Fibroblast of lung (primary cell): ENCODE measurements at regions not wholly inside any gene's neighbourhood (a gene's known extent, or its start where the extent isn't known, plus 50 kb on each side); places are given as distances from the start of the nearest gene placed in this dataset.

Experiments
- EZH2 ChIP-seq: IDR thresholded peaks from 2 replicates; pipeline ENCODE4 v1.5.1; 2012; ENCODE audit warnings: low read length, control low read depth, mild to moderate bottlenecking; ENCODE audit errors: missing control alignments
- TF ChIP-seq, protein P1 (sequence below), 2 donors: IDR thresholded peaks in 1 of 2; conservative IDR thresholded peaks in 1 of 2; 1 replicate in 1 of 2; 2 replicates in 1 of 2; pipeline ENCODE4 v1.5.1; 2011 to 2012; ENCODE audit warnings: low read length in 2 of 2, control low read depth in 1 of 2, inconsistent platforms in 1 of 2, low read depth in 1 of 2, mild to moderate bottlenecking in 1 of 2

DNA sequence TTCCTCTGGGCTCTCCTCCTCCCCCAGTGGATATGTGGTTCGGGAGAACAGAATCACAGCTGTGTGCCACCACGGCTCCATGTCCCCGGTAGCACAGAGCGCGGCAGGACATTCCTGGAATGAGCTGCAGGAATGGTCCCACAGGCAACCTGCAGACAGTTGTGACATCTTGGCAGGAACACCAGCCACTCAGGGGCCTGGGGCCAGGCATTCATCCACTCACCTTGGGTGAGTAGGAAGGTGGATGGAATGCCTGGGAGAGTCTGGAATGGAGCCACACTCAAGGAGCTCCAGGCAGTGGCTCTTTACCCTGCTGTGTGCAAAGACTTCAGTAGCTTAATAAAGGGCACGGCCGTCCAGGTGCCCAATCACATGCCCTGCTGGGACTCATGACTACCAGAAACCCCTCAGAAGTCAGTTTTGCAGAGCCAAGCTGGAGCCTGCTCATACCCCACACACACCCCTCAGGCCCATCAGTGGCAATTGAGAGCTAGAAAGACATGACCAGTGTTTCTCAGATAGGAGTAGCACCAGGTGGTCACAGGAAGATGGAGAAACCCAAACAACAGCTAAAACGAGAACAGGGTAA is 117.3 kb upstream of the PRR20G start:
- TF ChIP-seq, protein P1, sequence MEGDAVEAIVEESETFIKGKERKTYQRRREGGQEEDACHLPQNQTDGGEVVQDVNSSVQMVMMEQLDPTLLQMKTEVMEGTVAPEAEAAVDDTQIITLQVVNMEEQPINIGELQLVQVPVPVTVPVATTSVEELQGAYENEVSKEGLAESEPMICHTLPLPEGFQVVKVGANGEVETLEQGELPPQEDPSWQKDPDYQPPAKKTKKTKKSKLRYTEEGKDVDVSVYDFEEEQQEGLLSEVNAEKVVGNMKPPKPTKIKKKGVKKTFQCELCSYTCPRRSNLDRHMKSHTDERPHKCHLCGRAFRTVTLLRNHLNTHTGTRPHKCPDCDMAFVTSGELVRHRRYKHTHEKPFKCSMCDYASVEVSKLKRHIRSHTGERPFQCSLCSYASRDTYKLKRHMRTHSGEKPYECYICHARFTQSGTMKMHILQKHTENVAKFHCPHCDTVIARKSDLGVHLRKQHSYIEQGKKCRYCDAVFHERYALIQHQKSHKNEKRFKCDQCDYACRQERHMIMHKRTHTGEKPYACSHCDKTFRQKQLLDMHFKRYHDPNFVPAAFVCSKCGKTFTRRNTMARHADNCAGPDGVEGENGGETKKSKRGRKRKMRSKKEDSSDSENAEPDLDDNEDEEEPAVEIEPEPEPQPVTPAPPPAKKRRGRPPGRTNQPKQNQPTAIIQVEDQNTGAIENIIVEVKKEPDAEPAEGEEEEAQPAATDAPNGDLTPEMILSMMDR (conservative IDR thresholded peaks at IDR 0.05 in 1 of 2, IDR thresholded peaks at IDR 0.05 in 1 of 2; ENCODE audit: low read depth in 1 of 2, low read length in 2 of 2), result no peak
- no peak for TF ChIP-seq EZH2
